ENCODE measurements at regions not wholly inside any gene's neighbourhood (a gene's known extent, or its start where the extent isn't known, plus 50 kb on each side); places are given as distances from the start of the nearest gene placed in this dataset.

DNA sequence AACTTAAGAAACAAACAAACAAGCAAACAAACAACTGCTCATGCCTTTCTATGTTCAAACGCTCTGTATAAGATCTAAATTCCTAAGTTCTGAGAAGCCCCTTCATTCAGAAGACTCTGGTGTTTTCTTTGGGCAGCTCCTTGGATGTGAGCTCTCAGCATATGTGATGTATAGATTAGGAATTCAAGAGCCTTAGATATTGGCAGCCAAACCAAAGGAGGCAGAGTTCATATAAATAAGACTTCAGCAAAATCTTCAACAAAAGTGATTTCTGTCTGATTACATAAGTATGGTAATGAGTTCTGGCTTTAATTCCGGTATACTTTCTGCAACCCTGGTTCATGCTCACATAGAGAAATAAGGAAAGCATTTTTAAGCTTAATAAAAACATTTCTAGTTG, 145.6 kb downstream of the DYRK2 start:
- TF ChIP-seq TAF1 (IDR thresholded peaks at IDR 0.05; ENCODE audit: low read depth, low read length) (no peak), POLR2AphosphoS5 (IDR thresholded peaks at IDR 0.05; ENCODE audit: low read depth, low read length) (no peak), POLR2A (IDR thresholded peaks at IDR 0.05; ENCODE audit: low read depth, low read length) (no peak), SPI1 (IDR thresholded peaks at IDR 0.05; ENCODE audit: low read depth, low read length) (no peak), PAX5 (IDR thresholded peaks at IDR 0.05; ENCODE audit: insufficient read depth, low read length, severe bottlenecking) (no peak)
